Head of caudate nucleus (tissue), 42 donors: ENCODE measurements at regions not wholly inside any gene's neighbourhood (a gene's known extent, or its start where the extent isn't known, plus 50 kb on each side); places are given as distances from the start of the nearest gene placed in this dataset.
"Not testable (repeated sequence)": the region's sequence is repeated elsewhere in the genome, so short reads cannot be mapped to it uniquely, and the experiment has no call there.

ENCODE experiments used
- DNase-seq, 42 donors: peaks; one replicate each; pipeline versions ENCODE4 v3.0.0 to v3.0.0-alpha.2; 2020 to 2021; ENCODE audit warnings: mixed read lengths in 7 of 42
- intact Hi-C: fragments of 100-400 bp; cut with DNase I; formaldehyde crosslinking; loops from one replicate; pipeline ENCODE4 v1.15.0; 2022

DNA sequence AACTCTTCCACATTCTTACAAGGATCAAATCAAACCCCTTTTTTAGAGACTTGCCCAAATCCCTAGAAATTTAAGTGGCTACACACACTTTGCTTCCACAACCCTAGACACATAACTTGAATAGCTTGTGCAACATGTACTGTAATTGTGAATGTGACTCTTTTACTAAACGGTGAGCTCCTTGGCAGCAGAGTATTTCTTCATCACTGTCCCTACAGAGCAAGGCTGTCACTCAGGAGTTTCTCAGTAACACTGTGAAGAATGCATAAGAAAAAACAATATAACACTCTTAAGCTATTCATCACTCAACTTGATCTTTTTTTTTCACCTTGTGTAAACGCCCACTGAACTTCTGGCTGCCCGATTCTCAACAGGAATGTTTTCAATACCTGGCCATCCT lies 53.8 kb upstream of the ADAMTS18 start:
- DNase-seq, result no peak
- intact Hi-C loops, result no loop called here

DNA sequence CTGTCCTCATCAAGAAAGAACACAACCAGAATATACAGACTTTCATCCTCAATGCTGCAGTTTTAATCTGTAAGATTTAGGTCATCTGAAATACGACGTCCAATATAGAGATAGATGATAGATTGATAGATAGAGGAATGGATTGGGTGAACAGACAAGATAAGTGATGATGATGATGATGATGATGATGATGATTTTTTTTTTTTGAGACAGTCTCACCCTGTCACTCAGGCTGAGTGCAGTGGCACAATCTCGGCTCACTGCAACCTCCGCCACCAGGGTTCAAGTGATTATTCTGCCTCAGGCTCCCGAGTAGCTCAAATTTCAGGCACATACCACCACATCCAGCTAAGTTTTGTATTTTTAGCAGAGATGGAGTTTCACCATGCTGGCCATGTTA lies 56.3 kb upstream of the ADAMTS18 start:
- intact Hi-C loops, result no loop called here
- DNase-seq, result no peak

DNA sequence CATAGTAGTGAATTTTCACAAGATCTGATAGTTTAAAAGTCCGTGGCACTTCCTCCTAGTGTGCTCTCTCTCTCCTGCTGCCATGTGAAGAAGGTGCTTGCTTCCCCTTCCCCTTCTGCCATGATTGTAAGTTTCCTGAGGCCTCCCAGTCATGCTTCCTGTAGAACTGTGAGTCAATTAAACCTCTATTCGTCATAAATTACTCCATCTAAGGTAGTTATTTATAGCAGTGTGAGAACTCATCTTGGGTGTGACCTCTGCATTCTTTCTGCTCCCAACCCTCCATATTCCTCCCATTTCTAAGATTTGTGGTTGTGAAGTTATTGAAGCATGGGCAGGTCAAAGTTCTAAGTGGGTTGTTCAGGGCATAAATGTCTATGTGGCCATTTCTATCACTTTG lies 62.1 kb upstream of the ADAMTS18 start:
- intact Hi-C loops, result no loop called here
- DNase-seq, result no peak

DNA sequence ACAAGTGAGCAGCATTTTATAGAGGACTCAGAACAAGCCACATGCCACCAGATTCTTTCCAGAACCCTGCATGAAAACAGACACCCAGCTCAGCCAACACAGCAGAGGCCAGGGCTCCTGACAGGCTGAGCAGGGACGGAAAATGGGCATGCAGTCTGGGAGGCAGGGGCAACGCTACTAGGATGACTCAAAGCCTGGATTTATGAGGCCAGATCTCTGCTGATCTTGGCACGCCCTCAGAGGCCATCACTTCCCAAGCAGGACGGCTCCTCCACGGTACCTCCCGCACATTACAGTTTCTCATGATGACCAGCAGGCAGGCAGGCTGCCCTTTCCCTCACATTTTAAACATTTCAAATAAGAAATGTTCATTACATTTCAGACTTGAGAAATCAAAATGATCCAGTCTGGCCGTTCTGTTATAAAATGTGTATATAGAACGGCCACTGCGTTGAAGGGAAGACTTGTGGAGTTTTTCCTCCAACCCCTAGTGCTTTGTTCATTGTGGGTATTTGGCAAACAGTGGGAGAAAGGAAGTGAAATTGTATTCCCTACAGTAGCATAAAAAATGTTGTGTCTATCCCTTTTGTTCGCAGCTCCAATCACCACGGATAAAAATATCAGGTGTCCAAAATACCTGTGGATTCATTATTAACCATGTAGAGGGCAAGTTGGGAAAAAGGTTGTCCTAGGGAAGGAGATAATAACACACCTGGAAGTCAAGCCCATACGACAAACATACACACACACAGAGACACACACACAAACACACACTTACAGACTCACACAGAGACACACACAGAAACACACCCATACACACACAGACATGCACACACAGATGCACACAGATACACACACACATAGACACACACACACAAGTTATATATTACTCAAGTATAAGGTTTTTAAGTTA lies 64.8 kb upstream of the ADAMTS18 start:
- intact Hi-C loops, result no loop called here
- DNase-seq, result no peak

DNA sequence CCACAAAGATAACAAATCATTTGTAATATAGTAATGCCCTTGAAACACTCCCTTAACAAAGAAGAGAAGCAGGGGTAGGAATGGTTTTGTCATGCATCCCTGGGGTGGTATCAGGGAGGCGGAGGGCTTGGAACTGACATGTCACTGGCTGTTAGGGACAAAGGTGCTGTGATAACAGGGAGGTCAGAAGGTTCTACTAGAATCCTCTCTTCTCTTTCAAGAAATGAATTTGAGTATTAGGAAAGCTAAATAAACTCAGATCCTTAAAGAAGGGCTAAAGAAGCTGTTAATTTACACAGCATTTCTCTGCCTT lies 65.4 kb upstream of the ADAMTS18 start:
- DNase-seq, result no peak
- intact Hi-C loops, result no loop called here

DNA sequence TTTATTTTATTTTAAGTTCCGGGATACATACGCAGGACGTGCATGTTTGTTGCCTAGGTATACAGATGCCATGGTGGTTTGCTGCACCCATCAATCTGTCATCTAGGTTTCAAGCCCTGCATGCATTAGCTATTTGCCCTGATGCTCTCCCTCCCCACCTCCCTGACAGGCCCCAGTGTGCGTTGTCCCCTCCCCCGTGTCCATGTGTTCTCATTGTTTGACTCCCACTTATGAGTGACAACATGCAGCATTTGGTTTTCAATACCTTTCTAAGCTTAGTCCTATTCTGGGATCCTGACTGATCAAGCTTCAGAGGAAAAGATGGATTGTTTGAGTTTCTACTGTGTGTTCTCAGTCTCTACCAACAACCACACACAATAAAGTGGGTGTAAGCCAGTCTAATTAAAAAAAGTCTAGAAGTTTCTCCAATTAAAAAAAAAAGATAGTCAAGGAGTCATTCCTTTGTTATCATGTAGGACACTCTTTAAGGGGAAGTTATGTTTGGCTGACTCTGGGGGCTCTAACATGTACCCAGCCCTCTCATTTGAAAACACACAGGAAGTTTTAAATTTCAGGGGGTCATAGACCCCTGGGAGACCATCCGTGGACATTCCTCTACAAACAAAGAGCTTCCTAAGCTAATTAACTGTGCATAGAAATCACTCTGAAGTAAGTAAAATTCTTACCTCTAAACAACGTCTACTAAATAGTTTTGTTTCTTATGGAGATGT lies 66.3 kb upstream of the ADAMTS18 start:
- no peak for DNase-seq
- intact Hi-C loops, result no loop called here

DNA sequence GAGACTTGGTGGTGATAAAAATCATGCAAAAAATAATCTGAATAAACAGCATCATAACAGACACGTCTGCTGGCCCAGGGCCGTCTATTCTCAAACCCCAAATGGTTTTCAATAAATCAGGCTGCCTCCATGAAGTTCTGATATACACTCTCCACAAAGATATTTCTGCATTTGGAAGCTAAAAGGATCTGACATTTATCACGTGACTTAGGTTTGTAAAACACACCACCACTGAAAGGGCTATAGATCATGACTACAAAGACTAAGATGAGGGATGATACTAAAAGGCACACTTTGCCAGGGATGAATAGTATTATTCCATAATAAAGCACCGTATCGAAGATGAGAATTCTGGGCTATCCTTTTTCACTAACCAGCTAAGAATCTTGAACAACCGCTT lies 67.6 kb upstream of the ADAMTS18 start:
- DNase-seq, result no peak
- intact Hi-C loops, result no loop called here

DNA sequence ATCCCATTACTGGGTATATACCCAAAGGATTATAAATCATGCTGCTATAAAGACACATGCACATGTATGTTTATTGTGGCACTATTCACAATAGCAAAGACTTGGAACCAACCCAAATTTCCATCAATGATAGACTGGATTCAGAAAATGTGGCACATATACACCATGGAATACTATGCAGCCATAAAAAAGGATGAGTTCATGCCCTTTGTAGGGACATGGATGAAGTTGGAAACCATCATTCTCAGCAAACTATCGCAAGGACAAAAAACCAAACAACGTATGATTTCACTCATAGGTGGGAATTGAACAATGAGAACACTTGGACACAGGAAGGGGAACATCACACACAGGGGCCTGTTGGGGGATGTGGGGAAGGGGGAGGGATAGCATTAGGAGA lies 71.7 kb upstream of the ADAMTS18 start:
- DNase-seq, intact Hi-C loops: not testable (repeated sequence)

DNA sequence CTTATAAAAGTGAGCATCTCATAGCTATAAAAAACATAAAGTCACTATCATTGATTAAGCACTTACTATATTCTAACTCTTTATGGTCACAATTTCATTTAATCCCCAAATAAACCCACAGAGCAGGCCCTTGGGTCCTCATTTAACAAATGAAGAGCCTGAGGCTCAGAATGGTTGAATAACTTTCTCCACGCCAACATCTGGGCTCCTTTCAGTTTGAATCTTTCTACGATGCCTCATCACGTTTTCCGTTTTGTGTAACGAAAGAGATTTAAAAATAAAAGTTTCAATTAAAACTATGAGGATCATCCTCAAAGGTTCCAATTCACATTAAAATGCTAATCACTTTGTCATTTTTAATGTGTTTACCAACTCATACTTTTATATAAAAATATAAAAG lies 74.2 kb upstream of the ADAMTS18 start:
- DNase-seq, result no peak
- intact Hi-C loops, result no loop called here

DNA sequence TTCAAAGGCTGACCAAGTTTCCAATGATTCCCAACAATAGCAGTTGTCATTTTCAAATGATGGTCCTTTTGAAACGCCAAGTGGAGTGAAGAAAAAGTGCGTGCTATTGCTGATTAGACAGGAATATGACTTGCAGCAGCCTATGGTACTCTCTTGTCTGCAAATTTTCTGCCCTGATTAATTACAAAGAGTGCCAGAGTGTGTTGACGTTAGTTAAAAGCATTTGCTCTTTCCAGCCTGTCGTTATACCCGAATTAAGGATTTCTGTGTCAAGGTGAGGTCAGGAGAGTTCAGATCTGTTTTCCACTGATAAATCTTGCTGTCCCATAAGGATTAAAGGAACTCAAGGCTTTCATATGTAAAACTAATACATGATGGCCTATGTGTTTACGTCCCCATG lies 75.0 kb upstream of the ADAMTS18 start:
- DNase-seq, result no peak
- intact Hi-C loops, result no loop called here

DNA sequence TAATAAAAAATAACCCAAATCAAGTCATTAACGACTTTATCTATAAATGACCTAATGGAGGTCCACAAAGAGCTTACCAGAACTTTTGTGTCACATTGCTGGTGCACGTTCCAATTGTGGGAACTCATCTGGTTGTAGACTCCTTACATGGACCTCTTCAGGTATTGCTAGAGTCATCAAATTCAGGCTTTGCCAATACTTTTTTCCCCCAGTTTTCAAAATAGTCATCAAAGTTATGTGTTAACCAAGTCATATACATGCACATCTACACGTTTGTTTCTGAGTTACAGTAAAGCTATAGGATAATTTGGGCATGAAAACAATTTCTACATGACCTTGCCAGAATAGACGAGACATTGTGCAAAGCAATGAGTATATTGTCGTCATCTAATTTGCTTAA lies 76.2 kb upstream of the ADAMTS18 start:
- DNase-seq, result no peak
- intact Hi-C loops, result no loop called here

DNA sequence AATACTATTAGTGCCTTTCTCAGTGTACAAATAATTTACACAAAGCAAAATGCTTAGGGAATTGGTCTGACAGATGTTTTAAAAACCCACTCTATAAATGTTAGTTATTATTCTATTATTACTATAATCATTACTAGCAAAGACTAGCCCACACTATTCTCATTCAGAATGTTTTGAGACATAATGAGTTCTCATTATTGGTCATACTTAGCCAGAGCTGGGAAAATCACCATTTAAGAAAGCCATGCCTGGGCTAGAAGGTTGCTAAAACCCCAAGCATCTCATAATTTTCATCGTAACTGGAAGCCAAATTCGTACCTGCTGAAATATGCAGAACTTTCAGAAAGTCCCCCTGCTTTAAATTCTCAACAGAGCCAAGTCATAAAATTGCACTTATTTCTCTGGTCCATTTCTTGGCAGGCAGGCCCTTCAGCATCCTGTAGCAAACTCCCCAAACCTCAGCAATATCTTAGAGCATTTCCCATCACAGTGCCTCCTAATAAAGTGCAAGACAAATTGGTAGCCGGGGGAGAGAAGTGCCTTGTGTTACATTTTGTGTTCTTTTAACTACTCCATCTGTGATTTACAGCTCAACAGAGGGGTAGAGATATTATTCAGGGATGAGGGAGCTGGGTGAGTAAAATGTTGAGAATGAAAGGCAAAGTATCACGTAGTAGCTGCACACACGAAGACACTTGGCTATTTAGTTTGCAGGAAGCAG lies 79.8 kb upstream of the ADAMTS18 start:
- intact Hi-C loops, result no loop called here
- no peak for DNase-seq

DNA sequence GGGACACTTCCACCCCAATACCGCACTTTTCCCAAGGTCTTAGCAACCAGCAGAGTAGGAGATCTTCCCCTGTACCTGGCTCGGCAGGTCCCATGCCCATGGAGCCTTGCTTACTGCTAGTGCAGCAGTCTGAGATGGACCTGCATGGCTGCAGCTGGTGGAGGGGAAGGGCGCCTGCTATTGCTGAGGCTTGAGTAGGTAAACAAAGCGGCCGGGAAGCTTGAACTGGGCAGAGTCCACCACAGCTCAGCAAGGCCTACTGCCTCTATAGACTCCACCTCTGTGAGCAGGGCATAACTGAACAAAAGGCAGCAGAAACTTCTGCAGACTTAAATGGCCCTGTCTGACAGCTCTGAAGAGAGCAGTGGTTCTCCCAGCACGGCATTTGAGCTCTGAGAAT lies 90.4 kb upstream of the ADAMTS18 start:
- intact Hi-C loops, DNase-seq: not testable (repeated sequence)

DNA sequence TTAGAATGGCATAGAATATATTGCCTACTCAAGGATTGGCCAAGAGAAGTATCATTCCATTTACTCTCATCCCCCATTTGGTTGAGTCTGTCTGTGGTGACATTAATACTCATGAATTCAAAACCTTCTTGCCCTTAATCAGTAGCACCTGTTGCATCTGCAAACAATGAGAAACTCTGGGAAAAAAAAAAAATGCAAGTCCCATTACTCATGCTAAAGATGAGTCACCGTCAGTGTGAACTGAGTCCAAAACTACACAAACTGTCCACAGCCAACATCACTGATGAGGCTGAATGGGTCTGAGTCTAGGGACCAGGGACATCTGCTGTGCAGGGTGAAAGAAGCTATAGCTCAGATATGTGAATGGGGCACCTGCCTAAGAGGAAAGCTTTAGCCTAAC lies 96.9 kb upstream of the ADAMTS18 start:
- no peak for DNase-seq
- intact Hi-C loops, result no loop called here

DNA sequence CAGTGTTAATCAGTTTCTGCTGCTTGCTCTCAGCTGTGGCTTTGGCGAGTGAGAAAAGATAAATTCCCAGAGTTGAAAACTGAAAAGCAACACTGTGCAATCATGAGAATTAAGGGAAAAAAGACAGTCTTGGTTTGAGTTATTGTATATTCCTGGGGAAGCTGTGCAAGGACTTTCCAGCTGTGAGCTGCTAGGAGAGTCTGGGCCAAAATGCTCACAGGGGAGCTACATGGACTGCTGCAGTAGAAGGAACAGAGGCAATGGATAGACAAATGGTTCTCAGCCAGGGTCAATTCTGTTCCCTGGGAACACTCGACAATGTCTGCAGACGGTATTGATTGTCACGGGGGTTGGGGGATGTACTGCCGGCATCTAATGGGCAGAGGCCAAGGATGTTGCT lies 102.0 kb upstream of the ADAMTS18 start:
- no peak for DNase-seq
- intact Hi-C loops, result no loop called here

DNA sequence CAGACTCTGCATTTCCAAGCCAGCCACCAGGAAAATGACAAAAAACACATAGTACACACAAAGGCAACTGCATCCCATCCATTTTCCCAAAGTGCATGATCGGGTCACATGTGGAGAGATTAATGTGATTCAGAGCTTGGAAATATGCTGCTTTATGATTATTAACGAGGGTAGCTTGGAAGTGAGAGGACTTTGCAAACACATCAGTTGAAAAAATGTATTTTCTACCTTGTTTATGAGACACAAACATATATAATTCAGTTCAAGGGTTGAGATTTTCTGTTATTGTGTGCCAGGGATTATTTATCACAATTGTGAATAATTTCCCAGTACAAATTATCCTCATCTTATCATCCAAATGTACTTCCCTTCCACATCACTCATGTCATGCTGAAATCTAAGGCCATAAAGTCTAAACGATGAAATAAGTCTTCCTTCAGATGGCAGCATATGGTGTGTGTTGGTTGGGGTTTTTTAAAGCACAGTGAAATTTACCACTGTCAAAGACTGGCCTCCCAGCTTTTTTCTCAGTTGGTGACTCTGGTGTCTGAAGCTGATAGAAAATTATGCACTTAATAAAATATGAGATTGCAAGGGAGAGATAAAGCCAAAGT lies 104.7 kb upstream of the ADAMTS18 start:
- no peak for DNase-seq
- intact Hi-C loops, result no loop called here

DNA sequence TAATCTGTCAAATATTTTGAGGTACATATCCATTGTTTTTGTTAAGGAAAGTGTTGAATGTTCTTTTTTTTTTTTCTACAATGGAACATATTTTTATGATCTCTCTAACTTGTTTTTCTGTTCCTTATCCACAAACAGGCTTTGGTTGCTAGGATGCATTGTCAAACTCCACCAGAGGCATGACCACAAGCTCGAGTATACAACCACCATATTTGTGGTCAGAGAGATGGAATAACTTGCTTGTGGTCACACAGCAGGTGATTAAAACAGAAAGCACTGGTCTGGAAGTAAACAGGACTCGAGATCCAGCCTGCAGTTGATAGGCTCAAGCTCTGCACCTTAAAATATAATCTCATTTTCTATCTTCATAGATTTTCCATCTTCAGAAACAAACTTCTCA lies 105.8 kb upstream of the ADAMTS18 start:
- intact Hi-C loops, result no loop called here
- DNase-seq, result no peak

DNA sequence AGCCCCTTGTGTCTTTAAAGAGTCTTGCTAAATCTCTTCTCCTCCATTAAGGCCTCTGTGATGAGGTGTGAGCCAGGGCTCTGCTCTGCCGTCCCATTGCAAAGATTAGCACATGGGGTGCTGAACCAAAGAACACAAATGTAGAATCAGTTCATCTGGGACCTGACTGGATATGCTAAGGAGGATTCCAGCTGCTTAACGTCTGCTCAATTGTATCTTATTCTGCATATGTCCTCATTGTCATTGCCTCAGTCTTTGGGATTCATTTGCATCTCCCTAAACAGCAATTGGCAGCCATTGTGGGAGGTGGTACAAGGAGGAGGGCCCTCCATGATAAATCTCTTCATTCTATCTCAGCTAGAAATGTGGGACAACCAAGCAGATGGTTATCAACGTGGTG lies 106.3 kb upstream of the ADAMTS18 start:
- intact Hi-C loops, result no loop called here
- no peak for DNase-seq

DNA sequence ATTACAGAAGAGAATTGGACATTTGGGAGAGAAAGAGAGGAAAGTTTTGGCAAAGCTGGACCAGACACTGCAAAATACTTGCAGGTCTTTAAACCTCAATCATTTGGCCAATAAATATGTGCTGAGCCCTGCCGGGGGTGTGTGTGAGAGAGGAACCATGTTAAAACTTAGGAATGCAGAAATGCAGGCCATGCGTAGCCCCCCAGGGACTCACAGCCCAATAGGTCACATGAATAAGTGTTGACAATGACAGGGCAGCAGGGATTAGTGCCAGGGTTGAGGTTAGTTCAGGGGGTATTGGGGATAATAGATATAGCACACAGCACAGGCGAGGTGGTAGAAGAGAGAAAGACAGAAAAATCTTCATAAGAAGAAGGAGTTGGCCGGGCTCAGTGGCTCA lies 113.3 kb upstream of the ADAMTS18 start:
- intact Hi-C loops, result no loop called here
- no peak for DNase-seq

DNA sequence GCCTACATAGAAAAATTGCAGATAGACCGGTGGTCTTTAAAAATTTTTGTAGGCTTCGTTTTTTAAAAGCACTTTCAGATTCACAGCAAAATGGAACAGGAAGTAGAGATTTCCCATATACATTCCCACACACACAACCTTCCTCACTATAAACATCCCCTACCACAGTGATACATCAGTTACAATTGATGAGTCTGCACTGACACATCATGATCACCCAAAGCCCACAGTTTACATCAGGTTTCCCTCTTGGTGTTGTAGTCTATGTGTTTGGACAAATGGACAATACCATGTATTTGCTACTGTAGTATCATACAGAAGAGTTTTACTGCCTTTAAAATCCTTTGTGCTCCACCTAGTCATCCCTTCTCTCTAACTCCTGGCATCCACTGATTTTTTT lies 113.9 kb upstream of the ADAMTS18 start:
- no peak for DNase-seq
- intact Hi-C loops, result no loop called here
